Fibroblast of lung (primary cell): ENCODE measurements at regions not wholly inside any gene's neighbourhood (a gene's known extent, or its start where the extent isn't known, plus 50 kb on each side); places are given as distances from the start of the nearest gene placed in this dataset.

ENCODE experiments used
- EZH2 ChIP-seq: IDR thresholded peaks from 2 replicates; pipeline ENCODE4 v1.5.1; 2012; ENCODE audit warnings: low read length, control low read depth, mild to moderate bottlenecking; ENCODE audit errors: missing control alignments
- TF ChIP-seq, protein P1 (sequence below), 2 donors: IDR thresholded peaks in 1 of 2; conservative IDR thresholded peaks in 1 of 2; 1 replicate in 1 of 2; 2 replicates in 1 of 2; pipeline ENCODE4 v1.5.1; 2011 to 2012; ENCODE audit warnings: low read length in 2 of 2, control low read depth in 1 of 2, inconsistent platforms in 1 of 2, low read depth in 1 of 2, mild to moderate bottlenecking in 1 of 2

DNA sequence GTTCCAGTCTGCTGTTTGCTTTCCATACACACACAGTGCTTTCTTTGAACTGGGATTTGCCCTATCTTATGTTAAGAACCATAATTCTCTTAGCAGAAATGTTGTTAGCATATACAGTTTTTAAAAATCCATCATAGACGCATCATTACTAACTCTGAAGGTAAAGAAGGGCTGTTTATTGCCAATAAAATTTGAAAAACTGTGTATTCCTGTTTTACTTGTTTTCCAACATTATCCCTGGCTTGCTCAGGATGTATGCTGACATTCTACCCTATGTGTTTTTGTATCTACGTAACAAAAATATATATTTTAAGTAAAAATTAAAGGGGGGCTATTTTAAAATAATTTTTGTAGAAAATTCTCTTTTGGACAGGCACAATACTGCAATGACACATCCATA is 857.2 kb downstream of the BRINP3 start:
- TF ChIP-seq, protein P1, sequence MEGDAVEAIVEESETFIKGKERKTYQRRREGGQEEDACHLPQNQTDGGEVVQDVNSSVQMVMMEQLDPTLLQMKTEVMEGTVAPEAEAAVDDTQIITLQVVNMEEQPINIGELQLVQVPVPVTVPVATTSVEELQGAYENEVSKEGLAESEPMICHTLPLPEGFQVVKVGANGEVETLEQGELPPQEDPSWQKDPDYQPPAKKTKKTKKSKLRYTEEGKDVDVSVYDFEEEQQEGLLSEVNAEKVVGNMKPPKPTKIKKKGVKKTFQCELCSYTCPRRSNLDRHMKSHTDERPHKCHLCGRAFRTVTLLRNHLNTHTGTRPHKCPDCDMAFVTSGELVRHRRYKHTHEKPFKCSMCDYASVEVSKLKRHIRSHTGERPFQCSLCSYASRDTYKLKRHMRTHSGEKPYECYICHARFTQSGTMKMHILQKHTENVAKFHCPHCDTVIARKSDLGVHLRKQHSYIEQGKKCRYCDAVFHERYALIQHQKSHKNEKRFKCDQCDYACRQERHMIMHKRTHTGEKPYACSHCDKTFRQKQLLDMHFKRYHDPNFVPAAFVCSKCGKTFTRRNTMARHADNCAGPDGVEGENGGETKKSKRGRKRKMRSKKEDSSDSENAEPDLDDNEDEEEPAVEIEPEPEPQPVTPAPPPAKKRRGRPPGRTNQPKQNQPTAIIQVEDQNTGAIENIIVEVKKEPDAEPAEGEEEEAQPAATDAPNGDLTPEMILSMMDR (conservative IDR thresholded peaks at IDR 0.05 in 1 of 2, IDR thresholded peaks at IDR 0.05 in 1 of 2; ENCODE audit: low read depth in 1 of 2, low read length in 2 of 2), result no peak
- TF ChIP-seq EZH2, result no peak
